ENCODE measurements at regions not wholly inside any gene's neighbourhood (a gene's known extent, or its start where the extent isn't known, plus 50 kb on each side); places are given as distances from the start of the nearest gene placed in this dataset.

- Histone ChIP-seq H3K9ac (ENCODE audit: low read depth, low read length) (no peak overlapping the region), H3K4me3 (ENCODE audit: low read depth in 1 of 2, low read length in 2 of 2) (no peak overlapping the region)
Measured at GRCh38 chr3:152656214-152656971, 178.5 kb upstream of the P2RY1 start.

GRCh38 chr3:152656972-152657355, 178.0 kb upstream of the P2RY1 start:
- peaks cover 6% of the 10 kb centered on the region for H3K27me3 ChIP-seq (ENCODE audit: insufficient read depth, low read length, poor library complexity)
- H3K9ac ChIP-seq (ENCODE audit: low read depth, low read length) = no peak overlapping the region
- H2AFZ ChIP-seq (ENCODE audit: low read depth, low read length) = no peak overlapping the region
- no peak for ATAC-seq (ENCODE audit: insufficient read depth, low read depth)
- H3K4me3 ChIP-seq (ENCODE audit: low read depth in 1 of 2, low read length in 2 of 2) = no peak overlapping the region
- peaks cover 9% of the 10 kb centered on the region; the same call in 1 of the 2 replicates for H3K4me1 ChIP-seq (ENCODE audit: insufficient read depth, low read length)
- TF ChIP-seq EZH2 (IDR thresholded peaks at IDR 0.05; ENCODE audit: borderline replicate concordance, low read depth, low read length, severe bottlenecking) (no peak), CTCF (IDR thresholded peaks at IDR 0.05; ENCODE audit: borderline replicate concordance, extremely low read depth, low read length, poor library complexity, severe bottlenecking) (no peak)
- no peaks in the 10 kb centered on the region for H3K79me2 ChIP-seq (ENCODE audit: insufficient read depth, low read length)
- DNase-seq = no peak
- H4K20me1 ChIP-seq (ENCODE audit: insufficient read depth, low read length) = no peaks in the 10 kb centered on the region
- H3K27ac ChIP-seq (ENCODE audit: low read length) = no peak overlapping the region
- H3K36me3 ChIP-seq (ENCODE audit: insufficient read depth, low read length) = no peaks in the 10 kb centered on the region
- no peak overlapping the region for H3K4me2 ChIP-seq (ENCODE audit: insufficient read depth, low read length)
- H3K9me3 ChIP-seq (ENCODE audit: insufficient read depth, low read length, severe bottlenecking) = peaks cover 3% of the 10 kb centered on the region

More at GRCh38 chr3:152656214-152656971, 178.5 kb upstream of the P2RY1 start:
- no peak overlapping the region for H3K27ac ChIP-seq (ENCODE audit: low read length)
- TF ChIP-seq CTCF (IDR thresholded peaks at IDR 0.05; ENCODE audit: borderline replicate concordance, extremely low read depth, low read length, poor library complexity, severe bottlenecking) (no peak), EZH2 (IDR thresholded peaks at IDR 0.05; ENCODE audit: borderline replicate concordance, low read depth, low read length, severe bottlenecking) (no peak)
- peak; percentile 61; the same call in 1 of the 3 replicates for ATAC-seq (ENCODE audit: insufficient read depth, low read depth)
- H3K27me3 ChIP-seq (ENCODE audit: insufficient read depth, low read length, poor library complexity) = peaks cover 6% of the 10 kb centered on the region
- H3K4me1 ChIP-seq (ENCODE audit: insufficient read depth, low read length) = peaks cover 9% of the 10 kb centered on the region; the same call in 1 of the 2 replicates
- H3K79me2 ChIP-seq (ENCODE audit: insufficient read depth, low read length) = no peaks in the 10 kb centered on the region
- no peak overlapping the region for H3K4me2 ChIP-seq (ENCODE audit: insufficient read depth, low read length)
- peaks cover 3% of the 10 kb centered on the region for H3K9me3 ChIP-seq (ENCODE audit: insufficient read depth, low read length, severe bottlenecking)
- H2AFZ ChIP-seq (ENCODE audit: low read depth, low read length) = no peak overlapping the region
- no peaks in the 10 kb centered on the region for H4K20me1 ChIP-seq (ENCODE audit: insufficient read depth, low read length)
- H3K36me3 ChIP-seq (ENCODE audit: insufficient read depth, low read length) = no peaks in the 10 kb centered on the region
- no peak for DNase-seq

- DNase-seq (no peak), ATAC-seq (ENCODE audit: insufficient read depth, low read depth) (no peak)
- Histone ChIP-seq H3K4me2 (ENCODE audit: insufficient read depth, low read length) (no peak overlapping the region), H3K27me3 (ENCODE audit: insufficient read depth, low read length, poor library complexity) (peaks cover 4% of the 10 kb centered on the region), H3K27ac (ENCODE audit: low read length) (no peak overlapping the region), H3K9ac (ENCODE audit: low read depth, low read length) (no peak overlapping the region), H3K4me3 (ENCODE audit: low read depth in 1 of 2, low read length in 2 of 2) (no peak overlapping the region), H3K79me2 (ENCODE audit: insufficient read depth, low read length) (no peaks in the 10 kb centered on the region), H4K20me1 (ENCODE audit: insufficient read depth, low read length) (no peaks in the 10 kb centered on the region), H2AFZ (ENCODE audit: low read depth, low read length) (no peak overlapping the region), H3K4me1 (ENCODE audit: insufficient read depth, low read length) (peaks cover 9% of the 10 kb centered on the region; the same call in 1 of the 2 replicates), H3K36me3 (ENCODE audit: insufficient read depth, low read length) (no peaks in the 10 kb centered on the region), H3K9me3 (ENCODE audit: insufficient read depth, low read length, severe bottlenecking) (peaks cover 3% of the 10 kb centered on the region)
- TF ChIP-seq CTCF (IDR thresholded peaks at IDR 0.05; ENCODE audit: borderline replicate concordance, extremely low read depth, low read length, poor library complexity, severe bottlenecking) = no peak
- TF ChIP-seq EZH2 (IDR thresholded peaks at IDR 0.05; ENCODE audit: borderline replicate concordance, low read depth, low read length, severe bottlenecking) = no peak
Measured at GRCh38 chr3:152658977-152659720, 175.8 kb upstream of the P2RY1 start.

Measured in DND-41 (cell line).